Retina (tissue), 1 donor: ENCODE measurements at regions not wholly inside any gene's neighbourhood (a gene's known extent, or its start where the extent isn't known, plus 50 kb on each side); places are given as distances from the start of the nearest gene placed in this dataset.
"Not testable (repeated sequence)": the region's sequence is repeated elsewhere in the genome, so short reads cannot be mapped to it uniquely, and the experiment has no call there.

Experiments
- DNase-seq: peaks from one replicate; pipeline ENCODE4 v3.0.0-alpha.2; 2016

DNA sequence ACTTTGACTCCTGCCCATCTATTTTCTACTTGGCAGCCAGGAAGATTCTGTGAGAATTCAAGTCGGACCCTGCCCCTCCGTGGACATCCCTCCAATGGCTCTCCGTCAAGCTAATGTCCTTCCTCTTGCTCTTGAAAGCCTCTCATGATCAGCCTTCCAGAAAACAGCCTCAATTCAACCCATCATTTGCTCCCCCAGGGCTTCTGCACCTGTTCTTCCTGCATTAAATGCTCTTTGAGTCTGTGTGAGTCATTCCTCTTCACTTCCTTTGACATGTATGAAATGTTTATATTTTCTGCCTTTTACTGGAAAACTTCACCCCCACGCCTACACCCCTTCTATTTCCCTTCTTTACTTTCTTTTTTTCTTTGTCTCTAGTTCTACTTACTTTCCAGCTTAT, 734.1 kb upstream of the ZP4 start:
- peak; percentile 55 for DNase-seq

DNA sequence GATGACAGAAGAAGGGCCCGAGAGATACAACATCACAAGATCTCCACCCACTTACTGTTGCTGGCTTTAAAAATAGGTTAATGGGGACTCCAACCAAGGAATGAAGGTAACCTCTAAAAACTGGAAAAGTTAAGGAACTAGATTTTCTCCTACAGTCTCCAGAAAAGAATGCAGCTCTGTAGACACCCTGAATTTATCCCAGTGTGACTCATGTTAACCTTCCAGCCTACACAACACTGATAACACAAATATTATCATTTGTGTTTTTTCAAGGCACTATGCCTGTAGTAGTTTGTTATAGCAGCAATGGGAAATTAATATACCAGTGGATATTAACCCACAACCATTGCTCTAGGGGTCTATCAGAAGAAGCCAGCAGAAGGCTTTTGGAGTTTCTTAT, 730.7 kb upstream of the ZP4 start:
- no peak for DNase-seq

DNA sequence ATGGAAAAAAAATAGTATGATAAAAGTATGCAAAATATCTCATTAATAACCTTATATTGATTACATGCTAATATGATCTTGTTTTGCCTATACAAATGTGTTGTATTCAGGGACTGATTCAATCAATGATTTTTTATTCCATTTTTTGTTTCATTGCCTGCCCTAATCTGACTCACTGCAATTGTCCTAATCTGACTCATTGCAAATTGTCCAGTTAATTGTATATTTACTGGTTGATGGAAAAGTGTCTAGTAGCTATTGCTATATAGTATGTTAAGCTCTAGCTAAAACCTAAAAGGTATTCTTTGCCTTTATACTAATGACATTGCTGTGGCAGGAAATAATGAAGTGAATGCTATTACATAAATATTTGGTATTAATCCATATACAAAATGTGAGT, 728.9 kb upstream of the ZP4 start:
- DNase-seq: no peak

DNA sequence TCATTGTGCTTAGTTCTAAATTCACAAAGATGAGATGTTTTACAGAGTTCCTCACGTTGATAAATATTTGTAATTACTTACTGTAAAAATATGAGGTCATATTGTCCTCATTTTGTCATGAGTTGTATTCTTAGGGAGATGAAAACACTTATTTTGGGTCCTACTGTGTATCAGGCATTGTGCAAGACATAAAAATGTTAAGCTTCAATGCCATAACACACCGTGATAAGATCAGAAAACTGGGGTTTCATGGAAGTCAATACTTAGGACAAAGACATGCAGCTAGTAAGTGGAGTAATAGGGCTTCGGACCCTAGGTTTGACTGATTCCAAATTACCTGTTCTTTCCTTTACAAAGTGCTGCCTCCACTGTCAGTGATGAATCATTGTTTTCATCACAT, 720.7 kb upstream of the ZP4 start:
- DNase-seq: no peak

DNA sequence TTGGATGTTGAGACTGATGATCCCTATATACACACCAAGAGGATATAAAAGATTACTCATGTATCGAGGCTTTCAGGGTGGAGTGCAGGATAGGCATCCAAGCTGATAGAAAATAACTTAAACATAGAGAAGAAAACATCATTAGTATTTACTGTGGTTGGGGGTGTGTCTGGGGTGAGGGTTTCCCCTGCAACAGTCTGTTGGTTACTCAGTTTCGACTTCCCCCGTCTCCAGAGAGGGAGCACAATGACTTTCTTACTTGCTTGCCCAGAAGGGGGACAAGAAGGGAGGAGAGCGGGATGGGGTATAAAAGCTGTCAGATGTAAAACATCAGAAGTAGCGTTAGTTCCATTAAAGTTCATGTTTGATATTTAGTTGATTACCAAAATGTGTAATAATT, 717.4 kb upstream of the ZP4 start:
- DNase-seq: no peak

DNA sequence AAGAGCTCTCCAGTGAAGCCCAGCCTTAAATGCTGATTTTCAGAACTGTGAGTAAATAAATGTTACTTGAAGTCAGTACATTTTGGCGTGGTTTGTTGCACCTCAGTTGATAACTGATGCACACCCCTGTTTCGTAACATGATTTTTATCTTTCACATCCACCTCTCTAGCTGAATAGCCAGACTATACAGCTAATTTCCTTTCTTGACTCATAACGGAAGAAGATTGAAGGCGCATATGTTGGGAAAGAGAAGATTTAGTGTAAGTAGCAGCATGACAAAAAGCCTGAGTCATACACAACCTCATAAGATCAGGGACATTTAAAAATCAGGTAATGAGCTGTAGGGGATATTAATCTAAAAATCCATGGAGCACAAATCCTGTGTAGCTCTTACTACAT, 716.2 kb upstream of the ZP4 start:
- DNase-seq: no peak

DNA sequence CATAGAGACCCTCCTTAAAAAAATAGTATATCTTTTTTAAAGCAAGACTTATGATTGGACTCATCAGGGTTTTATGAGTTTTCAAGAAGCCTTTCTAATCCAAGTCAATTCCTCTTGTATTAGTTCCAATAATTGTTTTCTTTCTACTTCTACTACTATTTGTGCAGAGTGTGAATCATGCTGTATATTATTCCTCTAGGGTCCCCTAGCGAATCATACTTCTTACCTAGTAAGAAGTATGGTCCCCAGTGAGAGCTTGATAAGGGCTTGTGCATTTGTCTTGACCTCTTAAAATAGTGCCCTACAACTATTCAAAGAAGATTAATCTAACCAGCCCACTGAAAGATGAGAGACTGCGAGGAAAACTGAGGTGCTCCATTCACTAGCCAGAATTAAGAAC, 715.7 kb upstream of the ZP4 start:
- DNase-seq: no peak

DNA sequence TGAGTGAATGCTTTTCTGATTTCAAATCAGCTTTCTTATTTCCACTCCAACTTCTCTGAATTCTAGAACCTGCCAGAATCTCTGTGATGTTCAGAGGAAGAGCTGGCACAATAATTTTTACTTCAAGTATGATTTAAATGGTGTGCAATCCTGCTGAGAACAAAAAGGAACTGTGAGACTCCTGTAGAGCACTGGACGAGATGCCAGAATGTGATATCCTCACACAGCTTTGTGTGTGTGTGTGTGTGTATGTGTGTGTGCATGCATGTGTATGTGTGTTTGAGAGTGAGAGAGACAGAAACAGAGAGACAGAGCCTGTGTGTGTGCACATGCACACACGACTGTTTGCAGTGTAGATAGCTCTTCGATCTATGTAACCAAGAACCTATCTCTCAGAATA, 713.6 kb upstream of the ZP4 start:
- DNase-seq: no peak

DNA sequence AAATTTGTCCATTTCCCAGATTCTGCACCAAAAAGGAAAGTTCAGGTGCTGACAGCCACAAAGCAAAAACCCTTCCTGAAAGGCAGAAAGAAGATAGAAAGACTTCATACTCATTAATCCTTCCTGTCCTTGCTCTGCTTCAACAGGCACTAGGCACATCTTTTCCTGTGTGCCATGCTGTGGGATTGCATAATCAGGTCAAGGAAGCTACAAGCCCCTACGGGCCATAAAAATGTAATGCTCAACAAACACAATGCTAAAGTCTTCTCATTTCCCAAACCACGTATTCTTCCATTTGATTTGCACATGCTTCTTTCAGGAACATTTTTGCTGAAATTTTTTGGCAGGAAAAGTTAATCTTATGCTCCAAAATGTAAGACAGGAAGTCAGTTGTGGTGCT, 710.9 kb upstream of the ZP4 start:
- not testable (repeated sequence) for DNase-seq

DNA sequence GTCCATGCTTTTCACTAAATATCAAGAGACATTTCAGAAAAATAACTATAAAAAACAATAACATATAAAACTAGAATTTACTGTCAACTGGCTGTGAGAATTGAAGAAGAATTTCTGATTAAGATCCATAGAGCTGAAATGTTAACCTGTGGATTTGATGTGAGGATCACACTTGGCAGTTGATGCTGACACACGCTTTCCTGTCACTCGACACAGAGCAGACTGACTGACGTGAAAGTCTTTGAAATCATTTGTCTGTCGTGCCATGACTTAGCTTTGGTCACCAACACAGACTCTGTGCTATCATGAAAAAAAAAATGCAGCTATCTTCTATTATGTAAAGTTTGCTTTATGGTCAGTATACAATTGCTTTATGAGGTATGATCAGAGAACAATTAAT, 706.0 kb upstream of the ZP4 start:
- DNase-seq: no peak

DNA sequence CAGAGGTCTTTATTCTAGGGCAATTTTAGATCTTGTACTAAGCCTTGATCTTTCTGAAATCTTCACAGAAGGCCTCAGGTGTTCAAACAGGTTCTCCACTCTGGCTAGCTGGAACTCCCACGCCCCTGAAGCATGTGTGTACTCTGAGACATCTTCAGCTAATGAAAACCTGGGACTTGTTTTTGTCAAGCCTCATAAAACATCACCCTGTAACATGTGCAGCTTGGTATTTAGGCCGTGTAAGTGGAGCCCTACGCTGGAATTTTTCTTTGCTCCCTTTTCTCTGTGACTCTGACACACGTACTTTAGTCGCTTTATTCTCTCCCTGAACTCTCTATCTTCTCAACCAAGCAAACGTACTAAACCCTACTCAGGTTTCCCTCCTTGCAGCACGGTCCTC, 701.9 kb upstream of the ZP4 start:
- DNase-seq: no peak

DNA sequence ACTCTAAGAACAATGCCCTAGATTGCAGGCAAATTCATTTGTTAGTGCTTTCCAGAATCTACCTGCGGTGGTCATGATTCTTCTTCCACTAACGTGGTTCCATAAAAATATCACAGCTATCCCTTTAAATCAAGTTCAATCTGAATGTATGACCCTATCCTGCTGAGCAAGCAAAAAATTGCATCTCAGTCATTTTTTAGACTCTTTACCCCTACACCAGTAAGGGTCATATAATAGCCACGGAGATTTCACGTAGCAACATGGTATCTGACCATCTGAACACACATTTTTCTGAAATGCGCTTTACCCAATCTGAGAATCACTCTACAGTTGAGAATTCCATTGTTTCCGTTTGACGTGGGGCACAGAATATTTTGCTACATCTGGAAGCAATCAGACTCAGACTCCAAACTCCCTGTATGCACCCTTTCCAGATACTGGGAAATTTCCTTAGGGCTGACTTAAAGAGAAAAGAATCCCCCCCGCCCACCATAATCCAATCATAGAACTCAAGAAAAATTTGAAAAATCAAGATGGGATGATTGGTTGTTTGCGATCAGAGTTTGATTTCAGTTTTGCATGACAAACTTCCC, 699.2 kb upstream of the ZP4 start:
- DNase-seq: no peak

DNA sequence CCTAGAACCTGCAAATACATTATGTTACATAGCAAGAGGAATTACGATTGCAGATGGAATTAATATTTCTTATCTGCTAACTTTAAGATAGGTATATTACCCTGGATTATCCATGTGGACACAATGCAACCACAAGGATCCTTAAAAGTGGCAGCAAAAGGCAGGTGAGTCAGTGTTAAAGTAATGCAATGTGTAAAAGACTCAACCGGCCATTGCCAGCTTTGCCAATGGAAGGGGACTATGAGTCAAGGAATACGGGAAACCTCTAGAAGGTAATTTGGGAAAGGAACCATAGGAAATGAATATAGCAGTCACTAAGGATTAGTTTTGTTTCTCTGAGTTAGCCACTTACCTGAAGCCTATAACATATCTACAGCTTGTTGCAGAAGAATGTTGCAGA, 692.1 kb upstream of the ZP4 start:
- no peak for DNase-seq

DNA sequence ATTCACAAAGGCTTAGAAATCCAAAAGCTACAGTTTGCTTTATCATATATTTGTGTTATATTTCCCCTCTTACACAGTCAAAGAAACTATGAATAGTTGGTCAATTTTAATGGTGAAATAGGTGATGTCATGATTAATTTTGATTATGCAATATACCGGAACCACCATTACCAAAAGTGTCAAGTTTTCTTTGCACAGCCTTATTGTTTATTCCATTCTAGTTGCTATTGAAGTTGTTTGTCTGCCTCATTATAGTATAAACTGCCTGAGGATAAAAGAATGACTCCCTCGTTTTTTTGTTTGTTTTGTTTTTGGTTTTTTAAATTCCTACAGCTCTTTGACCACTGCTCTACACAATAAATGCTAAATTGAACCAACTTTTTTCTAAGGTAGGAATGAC, 690.6 kb upstream of the ZP4 start:
- no peak for DNase-seq

DNA sequence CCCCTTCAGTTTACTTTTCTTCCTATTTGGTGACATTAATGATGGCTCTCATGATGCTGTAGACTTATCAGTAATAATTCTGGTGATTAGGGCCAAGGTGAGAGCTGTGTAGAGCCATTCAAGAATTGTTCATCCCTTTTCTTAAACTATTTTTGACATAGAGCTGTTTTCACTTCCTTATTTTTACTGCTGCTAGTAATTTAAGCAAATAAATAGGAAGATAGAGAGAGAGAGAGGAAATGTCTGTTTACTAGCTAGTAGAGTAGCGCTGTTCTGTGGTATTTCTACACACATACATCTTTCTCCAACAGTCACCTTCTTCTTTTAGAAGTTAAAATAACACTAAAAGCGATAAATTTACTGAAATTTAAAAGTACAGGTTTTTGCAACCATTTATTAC, 678.0 kb upstream of the ZP4 start:
- no peak for DNase-seq

DNA sequence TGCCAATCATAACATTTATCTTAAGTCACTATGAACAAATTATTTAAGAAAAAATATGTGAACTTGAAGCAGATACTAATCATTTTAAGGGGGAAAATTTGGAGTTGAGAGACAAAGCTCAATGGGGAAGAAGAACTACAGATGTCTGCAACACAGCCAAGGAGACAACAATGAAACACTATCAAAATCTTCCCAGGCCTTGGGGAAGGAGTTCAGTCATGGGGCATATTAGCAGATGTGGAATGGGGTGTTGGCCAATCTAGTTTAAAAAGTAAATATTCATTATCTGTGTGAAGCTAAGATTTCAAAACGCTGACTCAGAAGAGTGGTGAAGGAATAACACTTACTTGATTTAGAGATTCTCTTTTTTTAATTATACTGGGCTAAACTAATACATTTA, 671.6 kb upstream of the ZP4 start:
- DNase-seq: no peak

DNA sequence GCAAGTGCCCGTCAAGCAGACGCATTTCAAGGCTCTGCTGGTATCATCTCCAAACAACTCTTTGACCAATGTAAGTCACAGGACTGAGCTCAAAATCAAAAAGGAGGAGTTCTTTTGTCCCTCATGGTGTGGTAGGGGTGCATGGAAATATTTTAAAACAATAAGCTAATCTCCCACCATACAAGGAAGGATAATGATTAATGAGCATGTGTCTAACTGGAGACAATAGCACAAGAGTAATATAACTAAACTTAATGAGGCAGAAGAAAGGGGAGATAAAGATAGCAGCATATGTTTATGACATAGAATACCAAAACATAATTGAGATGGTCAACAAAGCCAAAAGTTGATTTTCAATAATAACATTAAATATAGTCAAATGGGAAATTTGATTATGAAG, 668.0 kb upstream of the ZP4 start:
- no peak for DNase-seq

DNA sequence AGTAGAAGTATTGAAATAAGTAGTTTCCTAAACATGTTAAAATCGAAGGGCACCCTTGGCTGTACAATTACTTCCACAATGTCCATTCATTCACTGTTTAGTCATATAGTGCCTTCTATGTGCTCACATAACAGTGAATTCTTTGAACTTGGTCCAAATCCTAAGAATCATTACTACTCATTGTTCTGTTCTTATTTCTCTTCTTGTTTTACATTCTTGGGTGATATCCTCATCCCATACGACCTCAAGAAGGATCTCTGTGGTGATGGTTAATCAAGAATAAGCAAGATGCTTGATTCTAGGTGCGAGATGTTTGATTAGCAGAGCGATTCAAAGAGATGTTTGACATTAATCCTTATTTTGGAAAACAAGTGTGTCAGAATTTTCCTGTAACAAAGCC, 667.4 kb upstream of the ZP4 start:
- no peak for DNase-seq

DNA sequence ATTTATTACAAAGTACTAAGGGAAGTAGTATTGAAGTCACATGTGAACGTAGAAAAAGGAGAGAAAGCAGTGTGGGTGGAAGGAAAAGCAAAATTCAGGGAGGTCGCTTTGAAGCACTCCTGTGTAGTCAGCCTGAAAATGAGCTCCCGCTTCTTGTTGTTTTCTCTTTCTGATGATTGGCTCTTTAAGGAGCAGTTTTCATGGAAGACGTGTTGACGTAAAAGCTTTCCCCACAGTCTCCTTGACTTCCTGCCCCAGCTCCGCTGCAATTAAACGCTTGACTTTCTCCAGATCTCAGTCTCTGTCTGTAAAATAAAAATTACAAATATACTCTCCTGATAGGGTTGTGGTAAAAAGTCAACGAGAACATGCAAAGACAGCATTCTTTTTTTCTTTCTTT, 661.5 kb upstream of the ZP4 start:
- DNase-seq: no peak

DNA sequence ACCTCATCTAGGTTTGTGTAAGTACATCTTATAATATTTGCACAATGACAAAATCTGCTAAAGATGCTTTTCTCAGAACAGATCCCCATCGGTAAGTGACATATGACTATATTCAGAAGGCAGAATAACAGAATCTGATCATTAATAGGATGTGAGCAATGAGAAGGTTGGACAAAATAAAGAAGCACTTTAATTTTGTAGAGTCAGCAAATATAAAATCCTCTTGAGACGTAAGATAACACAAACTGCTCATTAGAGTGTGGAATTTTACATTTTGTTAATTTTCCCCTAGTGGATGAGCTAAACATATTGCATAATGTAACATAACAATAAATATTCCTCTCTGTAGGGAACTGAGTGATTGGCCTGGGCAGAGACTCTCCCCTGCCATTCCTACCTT, 658.4 kb upstream of the ZP4 start:
- DNase-seq: no peak

DNA sequence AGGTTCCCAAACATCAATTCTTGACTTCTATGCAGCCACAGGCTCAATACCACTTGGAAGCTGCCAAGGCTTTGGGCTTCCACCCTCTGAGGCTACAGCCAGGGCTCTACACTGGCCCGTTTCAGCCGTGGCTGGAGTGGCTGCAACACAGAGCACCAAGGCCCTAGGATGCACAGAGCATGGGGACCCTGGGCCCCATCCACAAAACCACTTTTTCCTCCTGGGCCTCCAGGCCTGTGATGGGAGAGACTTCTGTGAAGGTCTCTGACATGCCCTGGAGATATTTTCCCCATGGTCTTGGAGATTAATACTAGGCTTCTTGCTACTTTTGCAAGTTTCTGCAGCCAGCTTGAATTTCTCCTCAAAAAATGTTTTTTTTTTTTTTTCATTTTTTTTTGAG, 655.4 kb upstream of the ZP4 start:
- no peak for DNase-seq

DNA sequence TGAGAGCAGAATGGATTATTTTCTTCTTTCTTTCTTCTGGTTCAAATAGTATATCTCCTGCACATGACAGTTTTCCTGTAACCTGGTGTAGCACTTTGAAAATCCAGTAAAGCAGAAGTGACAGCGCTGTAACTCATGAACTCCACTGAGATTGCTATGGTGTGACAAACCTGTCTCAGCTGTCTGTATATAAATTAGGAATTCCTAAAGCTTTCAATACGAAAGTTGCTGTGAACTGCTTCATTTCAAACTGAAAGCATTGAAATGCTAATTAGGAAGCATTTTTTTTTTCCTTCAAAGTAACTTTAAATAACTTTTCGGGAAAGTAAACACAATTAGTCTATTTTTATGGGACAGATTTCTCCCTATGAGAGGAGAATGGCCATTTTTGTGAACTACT, 646.9 kb upstream of the ZP4 start:
- no peak for DNase-seq

DNA sequence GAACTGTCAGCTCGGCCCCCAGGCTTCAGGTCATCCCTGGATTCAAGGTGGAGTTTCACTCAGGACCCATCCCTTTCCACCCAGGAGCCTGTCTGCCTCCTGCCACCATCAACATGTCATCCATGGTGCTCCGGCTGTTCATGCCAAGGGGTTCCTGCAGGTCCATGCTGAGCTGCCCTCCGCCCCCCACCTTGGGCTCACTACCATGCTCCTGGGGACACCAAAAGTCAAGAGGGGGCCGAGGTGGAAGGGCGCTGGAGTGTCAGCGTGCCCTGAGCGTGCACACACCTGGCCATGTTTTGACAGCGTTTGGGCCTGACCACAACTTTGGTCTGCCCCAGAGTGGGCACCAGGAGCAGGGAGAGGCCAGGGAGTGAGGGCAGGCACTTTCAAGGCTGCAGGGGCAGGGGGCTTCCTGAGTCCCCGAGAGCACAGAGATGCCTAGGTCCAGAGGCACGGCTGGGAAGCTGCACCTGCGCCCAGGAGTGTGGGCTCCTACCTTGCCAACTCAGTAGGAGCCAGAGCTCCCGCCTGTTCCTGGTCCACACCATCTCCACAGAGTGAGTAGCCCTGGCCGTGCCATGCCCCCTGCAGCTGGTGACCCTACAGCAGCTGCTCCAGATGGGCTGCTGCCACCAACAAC, 639.6 kb upstream of the ZP4 start:
- no peak for DNase-seq

DNA sequence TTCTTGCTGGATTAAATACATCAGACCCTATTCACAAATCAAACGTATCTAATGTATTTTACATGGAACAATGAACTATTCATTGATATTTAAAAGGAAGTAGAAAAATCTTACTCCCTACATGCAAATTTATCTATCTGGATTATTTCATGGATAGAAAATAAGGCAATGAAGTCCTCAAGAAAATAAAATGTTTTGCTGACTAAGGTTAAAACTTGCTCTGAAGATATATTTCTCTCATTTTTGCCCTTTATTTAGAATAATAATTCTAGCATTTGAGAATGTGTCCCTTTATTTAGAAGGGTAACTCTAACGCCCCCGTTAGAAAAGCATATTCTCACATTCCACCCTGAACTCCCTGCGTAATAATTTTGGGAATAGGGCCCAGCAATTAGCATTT, 627.0 kb upstream of the ZP4 start:
- no peak for DNase-seq

DNA sequence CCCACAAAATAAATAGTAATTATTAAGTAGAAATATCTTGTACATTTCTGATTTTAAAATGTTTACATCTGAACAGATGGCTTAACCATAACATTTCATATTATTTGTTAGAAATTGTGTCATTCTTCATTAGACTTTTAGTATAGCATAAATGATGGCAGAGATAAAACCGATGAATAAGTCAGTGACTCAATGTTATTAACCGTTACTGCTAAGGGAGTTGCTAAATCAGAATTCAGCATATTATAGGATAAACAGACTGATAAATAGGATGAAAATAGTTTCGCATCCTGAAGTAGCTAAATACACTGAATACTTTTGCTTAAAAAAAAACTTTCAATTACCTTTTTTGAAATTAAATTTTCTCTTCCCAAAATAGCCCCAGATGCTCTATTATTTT, 610.6 kb upstream of the ZP4 start:
- DNase-seq: no peak

DNA sequence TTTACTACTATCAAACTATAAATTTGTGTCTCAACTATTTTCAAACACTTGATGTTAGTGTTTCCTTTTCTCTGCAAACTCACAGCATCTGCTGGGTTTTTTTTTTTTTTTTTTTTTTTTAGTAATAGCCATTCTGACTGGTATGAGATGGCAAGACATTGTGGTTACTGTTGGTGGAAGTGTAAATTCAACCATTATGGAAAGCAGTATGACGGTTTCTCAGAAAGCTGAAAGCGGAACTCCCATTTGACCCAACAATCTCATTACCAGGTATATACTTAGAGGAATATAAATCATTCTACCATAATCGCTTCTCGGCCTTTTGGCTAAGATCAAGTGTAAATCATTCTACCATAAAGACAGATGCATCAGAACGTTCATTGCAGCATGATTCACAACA, 608.3 kb upstream of the ZP4 start:
- DNase-seq: no peak
